ENCODE measurements at regions not wholly inside any gene's neighbourhood (a gene's known extent, or its start where the extent isn't known, plus 50 kb on each side); places are given as distances from the start of the nearest gene placed in this dataset.

GRCh38 chr18:30481871-30482270 is 560.7 kb downstream of the DSC3 start (continued):
- TF ChIP-seq EZH2 (IDR thresholded peaks at IDR 0.05; ENCODE audit: low read depth, low read length, severe bottlenecking): no peak
- no peak for TF ChIP-seq ASH2L (IDR thresholded peaks at IDR 0.05; ENCODE audit: low read length)
- TF ChIP-seq POLR2AphosphoS5 (IDR thresholded peaks at IDR 0.05; ENCODE audit: low read depth, low read length): no peak
- no peak for TF ChIP-seq MAFK (IDR thresholded peaks at IDR 0.05; ENCODE audit: low read depth, low read length)
